Epithelial cell of proximal tubule (primary cell): ENCODE measurements at regions not wholly inside any gene's neighbourhood (a gene's known extent, or its start where the extent isn't known, plus 50 kb on each side); places are given as distances from the start of the nearest gene placed in this dataset.

Source experiments
- DNase-seq: peaks from one replicate; pipeline ENCODE4 v3.0.0-alpha.2; 2011; ENCODE audit warnings: low read depth
- H3K4me3 ChIP-seq: 2 replicates; pipeline ENCODE4 v1.5.1; 2011; ENCODE audit warnings: low read depth, mild to moderate bottlenecking, low read length
- TF ChIP-seq, protein P1 (sequence below): conservative IDR thresholded peaks from 2 replicates; pipeline ENCODE4 v1.5.1; 2012; ENCODE audit warnings: low read depth, mild to moderate bottlenecking, low read length

DNA sequence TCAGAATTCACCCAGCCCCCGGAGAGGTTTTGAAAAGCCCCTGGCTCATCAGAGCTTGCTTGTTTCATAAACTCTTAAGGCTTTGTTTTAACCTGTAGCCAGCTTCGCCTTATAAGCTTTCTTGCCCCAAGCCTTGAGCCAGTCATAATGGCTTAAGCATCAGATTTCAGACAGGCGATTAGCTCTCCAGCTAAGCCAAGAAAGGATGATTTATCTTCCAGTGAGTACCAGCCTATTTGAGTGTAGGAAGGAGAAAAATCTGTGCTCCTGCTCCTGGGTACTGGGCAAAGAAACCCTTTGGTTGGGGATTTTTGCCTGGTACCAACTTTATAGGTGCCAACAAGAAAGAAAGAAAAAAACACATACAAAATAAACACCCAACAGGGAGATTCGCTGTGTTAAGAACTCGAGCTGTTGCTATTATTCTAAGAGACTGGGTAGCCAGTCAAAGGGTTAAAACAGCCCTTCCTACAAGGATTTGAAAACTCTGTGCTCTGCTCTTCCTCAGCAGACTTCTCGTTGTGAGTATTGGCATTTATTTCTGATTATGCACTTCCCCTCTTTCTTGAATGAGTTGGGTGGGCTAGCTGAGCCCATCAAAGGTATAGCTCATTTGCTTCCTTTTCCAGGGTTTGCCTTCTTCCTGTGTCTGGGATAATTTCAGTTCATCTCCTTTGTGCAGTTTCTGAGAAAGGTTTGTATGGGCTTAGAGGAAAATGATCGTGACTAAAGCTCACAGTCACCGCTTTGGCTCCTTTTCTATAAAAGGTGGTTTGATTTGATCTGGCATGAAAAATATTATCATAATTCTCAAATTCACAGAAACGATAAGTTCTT, 157.2 kb upstream of the DMRT1 start:
- TF ChIP-seq, protein P1, sequence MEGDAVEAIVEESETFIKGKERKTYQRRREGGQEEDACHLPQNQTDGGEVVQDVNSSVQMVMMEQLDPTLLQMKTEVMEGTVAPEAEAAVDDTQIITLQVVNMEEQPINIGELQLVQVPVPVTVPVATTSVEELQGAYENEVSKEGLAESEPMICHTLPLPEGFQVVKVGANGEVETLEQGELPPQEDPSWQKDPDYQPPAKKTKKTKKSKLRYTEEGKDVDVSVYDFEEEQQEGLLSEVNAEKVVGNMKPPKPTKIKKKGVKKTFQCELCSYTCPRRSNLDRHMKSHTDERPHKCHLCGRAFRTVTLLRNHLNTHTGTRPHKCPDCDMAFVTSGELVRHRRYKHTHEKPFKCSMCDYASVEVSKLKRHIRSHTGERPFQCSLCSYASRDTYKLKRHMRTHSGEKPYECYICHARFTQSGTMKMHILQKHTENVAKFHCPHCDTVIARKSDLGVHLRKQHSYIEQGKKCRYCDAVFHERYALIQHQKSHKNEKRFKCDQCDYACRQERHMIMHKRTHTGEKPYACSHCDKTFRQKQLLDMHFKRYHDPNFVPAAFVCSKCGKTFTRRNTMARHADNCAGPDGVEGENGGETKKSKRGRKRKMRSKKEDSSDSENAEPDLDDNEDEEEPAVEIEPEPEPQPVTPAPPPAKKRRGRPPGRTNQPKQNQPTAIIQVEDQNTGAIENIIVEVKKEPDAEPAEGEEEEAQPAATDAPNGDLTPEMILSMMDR: no peak
- no peak overlapping the region for H3K4me3 ChIP-seq
- no peak for DNase-seq

- DNase-seq: no peak
- H3K4me3 ChIP-seq: no peak overlapping the region
- TF ChIP-seq, protein P1: no peak
Measured at GRCh38 chr9:684941-685340, 156.6 kb upstream of the DMRT1 start.

GRCh38 chr9:686321-686813, 155.1 kb upstream of the DMRT1 start:
- TF ChIP-seq, protein P1: no peak
- no peak overlapping the region for H3K4me3 ChIP-seq
- DNase-seq: no peak

- no peak for DNase-seq
- H3K4me3 ChIP-seq: no peak overlapping the region
Measured at GRCh38 chr9:687034-687785, 154.3 kb upstream of the DMRT1 start.

DNA sequence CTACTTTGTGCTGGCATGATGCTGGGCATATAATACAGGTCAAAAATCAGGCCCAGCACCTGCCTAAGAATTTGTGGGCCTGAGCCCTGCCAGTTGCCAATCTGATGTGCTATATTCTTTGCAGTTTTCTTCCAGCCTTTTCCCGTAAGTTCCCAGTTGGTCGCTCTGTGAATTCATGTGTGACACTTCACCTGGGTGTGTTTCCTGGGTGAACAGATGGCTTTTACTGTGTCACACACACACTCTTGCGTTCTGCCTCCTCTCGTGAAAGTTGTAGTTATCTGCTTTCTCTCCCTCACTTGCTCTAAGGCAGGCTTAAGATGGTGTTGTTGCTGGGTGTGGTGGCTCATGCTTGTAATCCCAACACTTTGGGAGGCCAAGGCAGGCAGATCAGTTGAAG, 153.5 kb upstream of the DMRT1 start:
- H3K4me3 ChIP-seq: no peak overlapping the region
- no peak for DNase-seq
- TF ChIP-seq, protein P1: no peak

More at GRCh38 chr9:687034-687785, 154.3 kb upstream of the DMRT1 start:
- TF ChIP-seq, protein P1: no peak

GRCh38 chr9:690517-691111, 150.9 kb upstream of the DMRT1 start:
- TF ChIP-seq, protein P1: no peak
- no peak for DNase-seq
- H3K4me3 ChIP-seq: no peak overlapping the region
